ENCODE measurements at regions not wholly inside any gene's neighbourhood (a gene's known extent, or its start where the extent isn't known, plus 50 kb on each side); places are given as distances from the start of the nearest gene placed in this dataset.

- TF ChIP-seq CTCF (IDR thresholded peaks at IDR 0.05) (no peak), POLR2A (IDR thresholded peaks at IDR 0.05) (no peak)
Measured at GRCh38 chr7:142638581-142638980, 110.7 kb upstream of the PRSS1 start.
